WERI-Rb-1 (cell line): ENCODE measurements at regions not wholly inside any gene's neighbourhood (a gene's known extent, or its start where the extent isn't known, plus 50 kb on each side); places are given as distances from the start of the nearest gene placed in this dataset.

ENCODE experiments used
- DNase-seq: peaks from one replicate; pipeline ENCODE4 v3.0.0-alpha.2; 2020
- H3K27ac ChIP-seq: fragments of 250-450 bp; sonication (Bioruptor Pico); 2 replicates; pipeline ENCODE4 v1.5.1; 2020; ENCODE audit warnings: mild to moderate bottlenecking, moderate library complexity
- H3K27me3 ChIP-seq: fragments of 250-450 bp; sonication (Bioruptor Pico); 2 replicates; pipeline ENCODE4 v1.5.1; 2021; ENCODE audit warnings: mild to moderate bottlenecking, low read depth, moderate library complexity; ENCODE audit not compliant: insufficient read depth, severe bottlenecking
- H3K36me3 ChIP-seq: fragments of 250-450 bp; sonication (Bioruptor Pico); 2 replicates; pipeline ENCODE4 v1.5.1; 2020; ENCODE audit warnings: mild to moderate bottlenecking, moderate library complexity
- H3K4me3 ChIP-seq: 2 replicates; pipeline ENCODE4 v1.5.1; 2011; ENCODE audit warnings: low read depth, mild to moderate bottlenecking, control low read depth, low read length
- H3K9me3 ChIP-seq: fragments of 250-450 bp; sonication (Bioruptor Pico); 2 replicates; pipeline ENCODE4 v1.5.1; 2021; ENCODE audit warnings: mild to moderate bottlenecking, moderate library complexity; ENCODE audit not compliant: severe bottlenecking
- TF ChIP-seq, protein P1 (sequence below): IDR thresholded peaks from 2 replicates; pipeline ENCODE4 v1.5.1; 2011; ENCODE audit warnings: low read depth, mild to moderate bottlenecking, control low read depth, inconsistent platforms, low read length

DNA sequence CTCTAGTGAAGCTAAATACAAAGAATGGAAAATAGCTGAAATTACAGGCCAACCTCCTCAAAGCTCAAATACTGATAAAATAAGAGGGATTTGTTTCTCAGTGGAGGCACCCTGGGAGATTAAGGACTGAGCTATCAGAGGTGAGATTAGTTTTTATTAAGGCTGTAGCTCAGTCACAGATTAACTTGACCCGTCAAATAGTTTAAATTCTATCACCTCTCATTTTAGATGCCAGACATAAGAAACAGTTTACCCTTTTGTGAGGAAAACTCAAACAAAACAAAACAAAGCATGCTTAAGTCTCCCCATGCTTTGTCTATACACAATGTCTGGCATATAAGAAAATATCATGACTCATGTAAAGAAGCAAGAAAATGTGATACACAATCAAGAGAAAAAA lies 208.3 kb upstream of the PMFBP1 start:
- TF ChIP-seq, protein P1, sequence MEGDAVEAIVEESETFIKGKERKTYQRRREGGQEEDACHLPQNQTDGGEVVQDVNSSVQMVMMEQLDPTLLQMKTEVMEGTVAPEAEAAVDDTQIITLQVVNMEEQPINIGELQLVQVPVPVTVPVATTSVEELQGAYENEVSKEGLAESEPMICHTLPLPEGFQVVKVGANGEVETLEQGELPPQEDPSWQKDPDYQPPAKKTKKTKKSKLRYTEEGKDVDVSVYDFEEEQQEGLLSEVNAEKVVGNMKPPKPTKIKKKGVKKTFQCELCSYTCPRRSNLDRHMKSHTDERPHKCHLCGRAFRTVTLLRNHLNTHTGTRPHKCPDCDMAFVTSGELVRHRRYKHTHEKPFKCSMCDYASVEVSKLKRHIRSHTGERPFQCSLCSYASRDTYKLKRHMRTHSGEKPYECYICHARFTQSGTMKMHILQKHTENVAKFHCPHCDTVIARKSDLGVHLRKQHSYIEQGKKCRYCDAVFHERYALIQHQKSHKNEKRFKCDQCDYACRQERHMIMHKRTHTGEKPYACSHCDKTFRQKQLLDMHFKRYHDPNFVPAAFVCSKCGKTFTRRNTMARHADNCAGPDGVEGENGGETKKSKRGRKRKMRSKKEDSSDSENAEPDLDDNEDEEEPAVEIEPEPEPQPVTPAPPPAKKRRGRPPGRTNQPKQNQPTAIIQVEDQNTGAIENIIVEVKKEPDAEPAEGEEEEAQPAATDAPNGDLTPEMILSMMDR, result no peak
- no peaks in the 10 kb centered on the region for H3K9me3 ChIP-seq
- no peak for DNase-seq

DNA sequence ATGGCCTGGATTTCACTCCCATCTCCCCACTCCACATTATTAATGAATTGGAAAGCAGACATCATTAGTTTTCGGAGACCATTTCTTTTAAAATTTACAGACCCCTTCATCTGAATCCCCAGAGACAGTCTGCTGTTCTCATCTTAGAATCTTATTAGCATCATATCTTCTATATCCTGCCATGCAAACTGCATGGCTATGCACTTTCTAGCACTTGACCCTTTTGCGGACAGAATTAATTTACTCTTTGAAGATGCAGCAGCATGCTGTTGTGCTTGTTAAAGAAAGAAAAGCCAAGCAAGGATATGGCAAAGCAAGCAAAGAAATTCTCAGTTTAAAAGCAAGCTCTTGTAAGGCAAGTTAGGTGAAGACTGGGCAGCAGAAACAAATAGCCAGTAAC lies 201.2 kb upstream of the PMFBP1 start:
- DNase-seq, result no peak
- no peak overlapping the region for H3K4me3 ChIP-seq
- no peaks in the 10 kb centered on the region for H3K36me3 ChIP-seq
- H3K9me3 ChIP-seq, result no peaks in the 10 kb centered on the region
- no peak overlapping the region for H3K27ac ChIP-seq
- TF ChIP-seq, protein P1, result no peak
- no peaks in the 10 kb centered on the region for H3K27me3 ChIP-seq

More for the DNA sequence above, 208.3 kb upstream of the PMFBP1 start:
- Histone ChIP-seq H3K27me3 (no peaks in the 10 kb centered on the region), H3K4me3 (no peak overlapping the region), H3K27ac (no peak overlapping the region), H3K36me3 (no peaks in the 10 kb centered on the region)

DNA sequence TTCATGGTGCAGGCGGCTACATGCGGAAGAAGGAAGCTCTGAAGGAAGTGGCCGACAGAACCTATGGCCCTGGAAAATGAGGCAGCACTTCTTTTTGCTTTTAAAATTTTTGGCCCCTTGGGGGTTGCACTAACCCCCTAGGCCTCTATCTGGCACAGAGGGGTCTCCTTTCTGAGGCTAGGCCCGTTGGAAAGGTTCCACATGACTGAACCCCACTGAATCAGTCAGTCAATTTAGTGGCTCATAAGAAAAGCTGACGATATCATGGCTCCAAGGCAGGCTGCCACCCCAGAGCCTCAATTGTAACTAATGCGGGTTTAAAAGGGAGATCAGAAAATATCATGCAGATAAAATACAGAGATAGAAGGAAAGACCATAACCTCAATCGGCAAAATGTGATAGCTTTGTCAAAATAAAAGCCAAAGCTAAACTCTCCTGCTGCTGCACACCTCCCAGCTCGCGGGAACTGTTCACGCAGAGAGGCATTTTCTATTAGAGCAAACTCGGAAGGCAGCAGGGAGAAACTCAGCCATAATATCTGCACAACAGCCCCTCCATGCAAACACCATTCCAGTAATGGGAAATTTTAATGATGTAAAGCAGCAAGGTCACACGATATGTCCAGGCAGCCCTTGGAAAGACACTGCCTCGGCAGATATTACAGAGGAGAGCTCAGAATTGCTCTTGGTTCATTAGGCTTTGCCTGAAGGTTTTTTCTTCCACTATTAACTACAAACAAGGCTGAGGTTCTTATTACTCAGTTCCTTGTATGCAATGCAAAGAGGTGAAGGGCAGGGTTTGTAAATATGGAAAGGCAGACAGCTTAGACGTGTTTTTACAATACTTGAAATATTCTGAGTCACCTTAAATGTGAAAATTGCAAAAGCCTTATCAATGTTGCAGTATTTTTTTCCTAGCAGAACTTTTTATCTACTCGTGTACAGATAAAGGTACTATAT lies 200.4 kb upstream of the PMFBP1 start:
- no peaks in the 10 kb centered on the region for H3K9me3 ChIP-seq
- no peak overlapping the region for H3K4me3 ChIP-seq
- TF ChIP-seq, protein P1, result no peak
- H3K36me3 ChIP-seq, result no peaks in the 10 kb centered on the region
- no peaks in the 10 kb centered on the region for H3K27me3 ChIP-seq
- no peak for DNase-seq
- H3K27ac ChIP-seq, result no peak overlapping the region

DNA sequence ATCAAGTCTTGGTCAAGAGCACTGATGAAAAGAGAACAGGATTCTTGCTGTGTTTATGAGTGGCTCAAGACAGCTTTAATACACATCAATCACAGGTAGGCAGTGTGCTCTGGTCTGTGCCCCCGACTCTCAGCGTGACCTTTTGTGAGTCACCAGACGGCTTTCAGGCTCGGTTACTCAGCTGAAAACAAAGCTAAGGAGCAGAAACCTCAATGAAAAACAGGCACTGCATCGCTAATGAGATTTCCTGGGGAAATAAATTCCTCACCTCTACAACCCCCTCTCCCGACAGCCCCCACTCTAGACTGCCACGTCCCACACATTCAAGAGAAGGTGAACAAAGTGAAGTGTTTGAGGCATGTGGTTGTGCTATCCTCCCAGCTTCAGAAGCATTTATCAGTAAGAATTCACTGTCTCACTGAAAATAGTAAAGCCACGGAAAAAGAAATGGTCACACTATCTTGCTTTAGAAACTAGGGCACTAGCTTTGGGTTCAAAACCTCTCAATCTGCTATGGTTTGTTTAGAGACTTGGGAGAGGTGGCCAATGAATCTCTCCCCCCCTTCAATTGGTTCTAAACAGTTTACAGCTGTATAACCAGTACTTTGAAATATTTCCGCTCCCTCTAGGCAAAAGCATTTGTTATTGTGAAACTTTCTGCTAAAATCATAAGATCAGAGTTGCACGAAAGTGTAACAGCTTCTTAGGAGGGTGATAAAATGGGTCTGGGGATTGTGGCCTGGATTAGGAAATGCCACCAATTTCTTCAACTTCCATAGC lies 199.5 kb upstream of the PMFBP1 start:
- TF ChIP-seq, protein P1, result no peak
- Histone ChIP-seq H3K27me3 (no peaks in the 10 kb centered on the region), H3K36me3 (no peaks in the 10 kb centered on the region), H3K9me3 (no peaks in the 10 kb centered on the region), H3K27ac (no peak overlapping the region), H3K4me3 (no peak overlapping the region)
- DNase-seq, result no peak

DNA sequence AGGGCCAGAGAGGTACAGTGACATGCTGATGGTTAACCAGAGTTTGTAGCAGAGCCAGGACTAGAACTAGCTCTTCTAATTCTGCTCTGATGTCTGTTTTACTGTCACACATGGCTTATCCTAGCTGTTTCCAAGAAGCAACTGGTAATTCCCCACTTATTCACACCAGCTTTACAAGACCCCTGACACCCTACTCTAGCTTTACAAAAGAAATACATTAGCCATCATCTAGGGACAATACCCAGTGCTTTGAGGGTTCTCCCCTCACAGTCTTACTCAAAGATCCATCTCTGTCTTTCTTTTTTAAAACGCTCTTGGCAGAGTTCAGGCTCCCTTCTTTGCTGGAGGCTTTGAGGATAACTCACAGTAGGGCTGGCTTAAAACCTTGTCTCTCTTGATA lies 197.3 kb upstream of the PMFBP1 start:
- no peak overlapping the region for H3K4me3 ChIP-seq
- no peaks in the 10 kb centered on the region for H3K9me3 ChIP-seq
- no peak overlapping the region for H3K27ac ChIP-seq
- TF ChIP-seq, protein P1, result no peak
- no peaks in the 10 kb centered on the region for H3K27me3 ChIP-seq
- H3K36me3 ChIP-seq, result no peaks in the 10 kb centered on the region
- no peak for DNase-seq
